Dermis microvascular lymphatic vessel endothelial cell (primary cell): ENCODE measurements at regions not wholly inside any gene's neighbourhood (a gene's known extent, or its start where the extent isn't known, plus 50 kb on each side); places are given as distances from the start of the nearest gene placed in this dataset.

Experiments
- DNase-seq, 2 donors: peaks; one replicate each; pipeline versions ENCODE4 v3.0.0 to v3.0.0-alpha.2; 2010; ENCODE audit warnings: low read depth in 2 of 2

GRCh38 chr3:27935492-27935891 lies 213.4 kb upstream of the EOMES start:
- DNase-seq: no peak

DNA sequence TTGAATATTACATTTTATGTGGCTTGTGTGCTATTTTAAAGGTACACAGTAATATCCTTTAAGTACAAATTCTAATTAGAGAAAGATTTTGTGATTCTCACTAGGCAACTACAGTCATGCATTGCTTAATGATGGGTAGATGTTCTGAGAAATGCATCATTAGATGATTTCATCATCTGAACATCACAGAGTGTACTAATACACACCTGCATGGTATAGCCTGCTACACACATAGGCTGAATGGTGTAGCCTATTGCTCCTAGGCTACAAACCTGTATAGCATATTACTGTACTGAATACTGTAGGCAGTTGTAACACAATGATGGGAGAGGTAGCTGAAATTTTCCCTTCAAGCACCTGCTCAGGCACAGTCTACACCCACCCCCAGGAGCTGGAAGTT lies 217.4 kb upstream of the EOMES start:
- DNase-seq: no peak

GRCh38 chr3:27939940-27940339 lies 217.8 kb upstream of the EOMES start:
- DNase-seq: no peak

DNA sequence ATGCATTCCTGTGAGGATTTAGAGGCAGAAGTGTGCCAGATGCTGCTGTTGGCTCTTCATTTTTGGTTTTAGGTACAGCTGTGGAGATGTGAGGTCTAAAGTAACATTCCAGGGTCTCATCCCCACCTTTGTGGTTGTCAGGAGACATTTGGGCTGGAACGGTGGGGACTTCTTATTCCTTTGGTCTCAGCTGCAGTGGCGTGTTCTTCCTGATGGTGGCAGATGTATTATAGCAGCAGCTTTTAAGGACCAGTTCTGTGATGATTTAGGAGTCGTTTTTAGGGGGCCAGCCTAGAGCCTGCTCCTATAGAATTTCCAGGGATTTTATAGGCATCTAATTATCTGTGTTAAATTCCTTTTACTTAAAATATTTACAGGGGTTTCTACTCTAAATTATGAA lies 221.0 kb upstream of the EOMES start:
- DNase-seq: no peak

- DNase-seq: no peak
Measured at GRCh38 chr3:27945229-27945628, 223.1 kb upstream of the EOMES start.

- DNase-seq: no peak
Measured at GRCh38 chr3:27960133-27960532, 238.0 kb upstream of the EOMES start.

- DNase-seq: no peak
Measured at GRCh38 chr3:27963519-27963918, 241.4 kb upstream of the EOMES start.

GRCh38 chr3:27971600-27971999 lies 249.5 kb upstream of the EOMES start:
- no peak for DNase-seq

DNA sequence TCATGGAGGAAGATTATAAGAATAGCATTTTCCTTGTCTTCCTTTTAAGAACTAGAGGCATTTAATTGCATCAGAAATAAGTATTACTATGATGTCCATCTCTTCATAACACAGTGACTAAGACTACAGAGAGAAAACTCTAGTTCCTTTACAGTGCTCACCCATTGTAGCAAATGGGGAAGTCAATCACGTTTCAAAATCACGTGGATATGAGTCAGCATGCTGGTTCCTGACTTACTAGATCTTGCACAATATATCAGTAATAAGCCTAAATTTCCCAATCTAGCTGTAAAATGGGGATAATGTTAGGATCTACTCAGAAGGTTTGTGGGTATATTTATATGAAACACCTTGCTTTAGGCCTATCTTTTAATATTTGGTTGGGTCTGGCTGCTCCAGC lies 254.8 kb upstream of the EOMES start:
- DNase-seq: peak in 1 of 2 donors; percentile 3

DNA sequence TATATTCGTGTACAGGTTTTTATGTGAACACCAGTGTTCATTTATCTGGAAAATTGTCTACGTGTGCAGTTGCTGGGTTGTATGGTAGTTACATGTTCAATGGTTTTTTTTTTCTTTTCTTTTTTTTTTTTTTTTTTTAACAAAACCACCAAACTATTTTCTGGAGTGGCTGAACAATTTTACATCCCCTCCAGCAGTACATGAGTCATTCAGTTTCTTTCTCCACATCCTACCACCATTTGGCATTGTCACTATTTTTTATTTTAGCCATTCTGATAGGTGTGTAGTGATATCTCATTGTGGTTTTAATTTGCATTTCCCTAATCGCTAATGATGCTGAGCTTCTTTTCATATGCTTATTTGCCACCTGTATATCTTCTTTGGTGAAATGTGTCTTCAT lies 256.3 kb upstream of the EOMES start:
- no peak for DNase-seq

DNA sequence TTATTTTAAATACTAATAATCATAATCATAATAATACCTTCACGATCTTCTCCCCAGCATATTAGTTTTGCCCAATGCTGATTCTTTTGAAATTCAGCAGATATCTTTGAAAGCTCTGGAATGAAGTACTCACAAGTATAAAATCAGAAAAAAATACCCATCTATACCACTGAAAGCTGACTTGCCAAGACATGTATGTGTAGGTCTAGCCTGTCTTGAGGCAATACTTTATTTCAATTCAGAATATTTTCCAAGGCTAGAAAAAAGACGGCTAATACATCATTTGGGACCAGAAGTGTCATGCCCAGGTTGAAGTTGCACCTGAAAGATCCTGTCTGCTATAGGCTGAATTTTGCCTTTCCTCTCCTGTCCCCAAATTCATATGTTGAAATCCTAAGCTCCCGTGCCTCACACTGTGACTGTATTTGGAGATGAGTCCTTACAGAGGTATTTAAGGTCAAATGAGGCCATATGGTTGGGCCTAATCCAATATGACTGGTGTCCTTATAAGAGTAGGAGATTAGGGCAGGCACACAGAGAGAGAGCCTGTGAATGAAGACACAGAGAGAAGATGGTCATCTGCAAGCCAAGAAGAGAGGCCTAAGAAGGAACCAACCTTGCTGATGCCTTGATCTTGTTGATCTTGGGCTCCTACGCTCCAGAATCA lies 255.9 kb upstream of the CMC1 start:
- no peak for DNase-seq

DNA sequence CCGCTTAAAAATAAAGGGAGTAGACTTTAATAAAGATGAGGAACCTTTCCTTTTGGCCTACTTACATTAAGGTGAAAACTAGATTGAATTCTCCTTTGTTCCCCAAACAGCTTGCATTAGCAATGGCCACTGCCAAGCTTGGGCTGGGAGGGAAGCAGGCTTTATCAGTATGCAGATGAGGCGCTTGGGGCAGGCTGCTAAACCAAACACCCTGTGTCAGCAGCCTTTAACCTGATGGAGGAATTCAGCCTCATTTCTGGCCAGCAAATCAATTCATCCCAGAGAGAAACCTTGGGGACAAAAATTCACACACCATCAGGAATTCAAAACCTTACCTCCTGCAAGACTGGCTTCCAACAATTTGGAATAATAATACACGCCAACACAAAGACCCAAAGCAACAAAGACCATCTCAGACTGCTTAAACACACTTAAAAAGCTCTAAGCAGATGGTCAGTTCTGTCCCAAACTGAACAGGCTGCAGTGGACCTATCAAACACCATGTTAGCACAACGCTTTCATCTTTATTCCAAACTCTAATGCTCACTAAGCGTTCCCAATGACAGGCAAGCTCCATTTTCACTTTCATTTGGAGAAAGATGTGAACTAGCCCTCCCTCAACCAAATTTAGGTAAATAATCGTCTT lies 255.1 kb upstream of the CMC1 start:
- DNase-seq: no peak

DNA sequence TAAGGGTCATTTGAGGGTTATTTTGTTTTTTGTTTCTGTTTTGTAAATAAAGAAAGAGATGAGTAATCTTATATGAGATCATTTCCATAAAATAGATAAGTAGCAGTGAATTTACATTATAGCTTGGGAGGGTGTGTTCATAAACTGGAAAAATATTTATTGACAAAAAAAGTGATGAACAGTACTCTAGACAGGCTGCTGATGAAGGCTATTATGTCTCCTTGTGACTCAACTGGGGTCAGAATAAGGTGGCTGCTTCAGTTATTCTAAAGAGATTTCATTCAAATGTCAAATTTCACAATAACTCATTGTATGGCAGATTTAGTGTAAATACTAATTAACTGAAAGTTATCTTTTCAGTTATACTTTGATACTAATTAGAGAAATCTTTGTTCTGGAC lies 251.1 kb upstream of the CMC1 start:
- no peak for DNase-seq

GRCh38 chr3:27990837-27991236 lies 250.6 kb upstream of the CMC1 start:
- no peak for DNase-seq

DNA sequence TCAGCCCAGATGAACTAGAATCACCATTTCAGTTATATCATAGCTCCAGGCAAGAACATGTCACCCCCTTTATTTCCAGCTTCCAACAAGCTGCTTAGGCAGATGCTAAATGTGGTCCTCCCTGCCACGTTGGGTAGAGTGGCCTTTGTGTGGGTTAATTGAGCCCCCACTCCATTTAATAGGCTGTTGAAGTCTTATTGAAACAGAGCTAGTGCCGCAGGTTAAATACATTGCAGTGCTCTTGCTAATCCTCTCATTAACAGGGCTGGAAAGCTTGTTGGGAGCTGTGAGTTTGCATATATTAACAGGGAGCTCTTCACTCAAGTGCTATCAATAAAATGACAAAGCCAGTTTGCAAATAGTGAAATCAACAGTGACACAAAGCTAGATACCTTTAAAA lies 248.4 kb upstream of the CMC1 start:
- DNase-seq: no peak

GRCh38 chr3:28000608-28001007 lies 240.8 kb upstream of the CMC1 start:
- no peak for DNase-seq

DNA sequence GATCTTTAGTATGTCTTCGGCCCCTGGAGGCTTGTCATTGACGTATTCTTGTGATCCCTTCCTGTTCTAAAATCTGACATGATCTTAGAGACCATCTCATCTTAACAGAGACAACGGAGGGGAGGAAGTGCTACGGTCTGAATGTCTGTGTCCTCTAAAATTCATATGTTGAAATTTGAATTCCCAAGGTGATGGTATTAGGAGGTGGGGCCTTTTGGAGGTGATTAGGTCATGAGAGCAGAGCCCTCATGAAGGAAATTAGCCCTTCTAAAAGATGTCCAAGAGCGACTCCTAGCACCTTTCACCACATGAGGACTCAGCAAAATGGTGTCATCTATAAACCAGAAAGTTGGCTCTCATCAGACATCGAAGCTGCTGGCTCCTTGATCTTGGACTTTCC lies 233.2 kb upstream of the CMC1 start:
- no peak for DNase-seq

- DNase-seq: no peak
Measured at GRCh38 chr3:28012830-28013229, 228.6 kb upstream of the CMC1 start.

DNA sequence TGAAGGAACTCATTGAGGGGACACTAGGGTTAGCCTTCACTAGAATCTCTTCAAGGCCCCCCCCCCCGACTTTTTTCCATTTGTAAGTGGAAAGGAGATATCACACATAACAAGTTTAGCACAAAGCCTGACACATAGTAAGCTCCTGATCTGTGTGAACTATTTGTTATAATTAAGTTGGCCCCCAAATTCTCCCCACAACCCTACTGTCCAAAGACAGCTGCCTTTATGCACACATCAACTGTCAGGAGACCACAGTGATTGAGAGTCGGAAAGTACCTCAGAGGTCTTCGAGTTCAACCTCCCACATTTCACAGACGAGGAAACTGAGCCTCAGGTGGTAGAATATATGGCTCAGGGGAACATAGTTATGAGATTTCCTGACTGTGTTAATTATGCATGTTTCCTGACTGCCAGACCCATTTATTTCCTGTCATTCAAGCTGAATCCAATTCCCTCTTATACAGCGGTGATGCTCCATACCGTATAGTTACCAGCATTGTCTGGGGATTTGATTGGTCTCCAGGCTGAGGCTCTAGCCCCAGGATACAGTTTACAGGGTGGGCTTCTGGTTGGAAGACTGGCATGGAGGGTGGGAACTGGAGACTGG lies 227.4 kb upstream of the CMC1 start:
- DNase-seq: no peak

DNA sequence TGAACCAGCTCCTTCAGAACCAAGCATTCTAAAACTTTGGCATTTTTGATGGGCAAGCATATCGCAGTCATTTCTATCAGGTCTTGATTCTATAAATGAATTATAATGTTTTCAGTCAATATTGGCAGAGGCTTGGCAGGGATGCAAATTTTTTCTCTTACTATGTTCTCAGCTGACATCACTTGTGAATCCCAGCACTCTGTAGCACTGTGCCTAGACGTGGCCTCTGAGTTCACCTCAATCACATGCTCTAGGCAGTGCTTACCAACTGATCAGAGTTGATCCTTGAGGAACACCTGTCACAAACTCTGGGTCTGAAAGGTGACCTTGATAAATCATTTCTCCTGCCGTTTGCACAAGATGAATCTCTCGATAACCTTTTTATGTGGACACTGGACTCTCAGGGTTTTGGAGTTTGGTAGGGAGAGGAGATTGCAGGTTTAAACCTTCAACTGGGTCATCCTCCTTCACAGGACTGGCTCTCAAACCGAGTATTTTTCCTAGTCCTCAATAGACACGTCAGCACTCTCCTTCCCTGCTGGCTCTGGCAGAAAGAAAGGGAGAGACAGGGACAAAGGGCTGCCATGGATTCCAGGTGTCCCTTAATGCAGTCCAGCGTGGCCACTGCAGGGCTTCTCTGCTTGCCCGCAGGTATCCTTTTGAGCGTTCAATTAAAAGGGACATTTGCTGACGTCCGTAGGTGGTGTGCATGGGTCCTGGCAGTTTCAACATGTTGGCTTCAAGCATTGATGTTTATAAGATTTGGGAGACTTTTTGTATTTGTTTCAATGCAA lies 222.3 kb upstream of the CMC1 start:
- no peak for DNase-seq

GRCh38 chr3:28019740-28020139 lies 221.7 kb upstream of the CMC1 start:
- no peak for DNase-seq

GRCh38 chr3:28022916-28023315 lies 218.5 kb upstream of the CMC1 start:
- DNase-seq: no peak
